ENCODE measurements at regions not wholly inside any gene's neighbourhood (a gene's known extent, or its start where the extent isn't known, plus 50 kb on each side); places are given as distances from the start of the nearest gene placed in this dataset.

- in situ Hi-C loops (cut with MboI; ENCODE audit: low sequenced_read_pairs): no loop called here
Observed at GRCh38 chr3:124230998-124231397, 239.1 kb upstream of the ROPN1 start.

- in situ Hi-C loops (cut with MboI; ENCODE audit: low sequenced_read_pairs): no loop called here
Observed at GRCh38 chr3:124234852-124235252, 242.9 kb upstream of the ROPN1 start.

GRCh38 chr3:124235446-124235845, 243.5 kb upstream of the ROPN1 start:
- in situ Hi-C loops (cut with MboI; ENCODE audit: low sequenced_read_pairs): no loop called here

- in situ Hi-C loops (cut with MboI; ENCODE audit: low sequenced_read_pairs): no loop called here
Observed at GRCh38 chr3:124243177-124243859, 251.4 kb upstream of the ROPN1 start.

- in situ Hi-C loops (cut with MboI; ENCODE audit: low sequenced_read_pairs): no loop called here
Observed at GRCh38 chr3:124246376-124246775, 254.5 kb upstream of the ROPN1 start.

GRCh38 chr3:124246949-124247348, 255.0 kb upstream of the ROPN1 start:
- in situ Hi-C loops (cut with MboI; ENCODE audit: low sequenced_read_pairs): no loop called here

GRCh38 chr3:124248471-124249028, 256.6 kb upstream of the ROPN1 start:
- in situ Hi-C loops (cut with MboI; ENCODE audit: low sequenced_read_pairs): no loop called here

- in situ Hi-C loops (cut with MboI; ENCODE audit: low sequenced_read_pairs): no loop called here
Observed at GRCh38 chr3:124249038-124249437, 257.1 kb upstream of the ROPN1 start.

- in situ Hi-C loops (cut with MboI; ENCODE audit: low sequenced_read_pairs): no loop called here
Observed at GRCh38 chr3:124250053-124250452, 258.1 kb upstream of the ROPN1 start.

- in situ Hi-C loops (cut with MboI; ENCODE audit: low sequenced_read_pairs): no loop called here
Observed at GRCh38 chr3:124256156-124256555, 264.2 kb upstream of the ROPN1 start.

GRCh38 chr3:124256599-124256998, 264.7 kb upstream of the ROPN1 start:
- in situ Hi-C loops (cut with MboI; ENCODE audit: low sequenced_read_pairs): no loop called here

- in situ Hi-C loops (cut with MboI; ENCODE audit: low sequenced_read_pairs): no loop called here
Observed at GRCh38 chr3:124257336-124257864, 265.5 kb upstream of the ROPN1 start.

- in situ Hi-C loops (cut with MboI; ENCODE audit: low sequenced_read_pairs): no loop called here
Observed at GRCh38 chr3:124258057-124258500, 266.2 kb upstream of the ROPN1 start.

- in situ Hi-C loops (cut with MboI; ENCODE audit: low sequenced_read_pairs): no loop called here
Observed at GRCh38 chr3:124260206-124260915, 268.4 kb upstream of the ROPN1 start.

- in situ Hi-C loops (cut with MboI; ENCODE audit: low sequenced_read_pairs): no loop called here
Observed at GRCh38 chr3:124261306-124261705, 269.4 kb upstream of the ROPN1 start.

GRCh38 chr3:124263168-124263567, 271.2 kb upstream of the ROPN1 start:
- in situ Hi-C loops (cut with MboI; ENCODE audit: low sequenced_read_pairs): no loop called here

- in situ Hi-C loops (cut with MboI; ENCODE audit: low sequenced_read_pairs): no loop called here
Observed at GRCh38 chr3:124264346-124264745, 272.4 kb upstream of the ROPN1 start.

GRCh38 chr3:124266487-124266886, 274.6 kb upstream of the ROPN1 start:
- in situ Hi-C loops (cut with MboI; ENCODE audit: low sequenced_read_pairs): no loop called here

GRCh38 chr3:124267406-124267805, 275.5 kb upstream of the ROPN1 start:
- in situ Hi-C loops (cut with MboI; ENCODE audit: low sequenced_read_pairs): no loop called here

GRCh38 chr3:124268355-124268754, 276.4 kb upstream of the ROPN1 start:
- in situ Hi-C loops (cut with MboI; ENCODE audit: low sequenced_read_pairs): no loop called here

GRCh38 chr3:124269619-124270018, 277.7 kb upstream of the ROPN1 start:
- in situ Hi-C loops (cut with MboI; ENCODE audit: low sequenced_read_pairs): no loop called here

- in situ Hi-C loops (cut with MboI; ENCODE audit: low sequenced_read_pairs): no loop called here
Observed at GRCh38 chr3:124272605-124273151, 280.8 kb upstream of the ROPN1 start.

Data from HL-60/S4 (cell line).